Epidermal melanocyte (primary cell): ENCODE measurements at regions not wholly inside any gene's neighbourhood (a gene's known extent, or its start where the extent isn't known, plus 50 kb on each side); places are given as distances from the start of the nearest gene placed in this dataset.
"Not testable (repeated sequence)": the region's sequence is repeated elsewhere in the genome, so short reads cannot be mapped to it uniquely, and the experiment has no call there.

Source experiments
- DNase-seq: peaks from one replicate; pipeline ENCODE4 v3.0.0; 2011; ENCODE audit warnings: low spot score; ENCODE audit not compliant: insufficient read length

DNA sequence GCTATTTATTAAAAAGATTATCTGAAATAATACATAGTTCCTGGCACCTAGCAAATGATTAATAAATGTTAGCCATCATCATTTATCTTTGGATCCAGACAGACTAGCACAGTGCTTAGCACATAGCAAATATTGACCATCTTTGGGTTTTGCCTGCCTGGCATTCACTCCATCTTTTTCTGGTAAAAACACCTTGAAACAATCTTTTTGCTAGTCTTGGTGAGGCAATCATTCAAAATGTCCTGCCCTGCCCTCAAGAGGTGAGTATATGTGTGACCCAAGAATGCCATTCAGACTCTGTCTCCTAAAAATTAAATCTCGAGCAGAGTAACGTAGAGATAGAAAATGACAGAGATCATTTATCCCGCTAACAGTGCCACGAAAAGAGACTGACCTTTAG lies 78.3 kb upstream of the ZNF280D start:
- DNase-seq = no peak

DNA sequence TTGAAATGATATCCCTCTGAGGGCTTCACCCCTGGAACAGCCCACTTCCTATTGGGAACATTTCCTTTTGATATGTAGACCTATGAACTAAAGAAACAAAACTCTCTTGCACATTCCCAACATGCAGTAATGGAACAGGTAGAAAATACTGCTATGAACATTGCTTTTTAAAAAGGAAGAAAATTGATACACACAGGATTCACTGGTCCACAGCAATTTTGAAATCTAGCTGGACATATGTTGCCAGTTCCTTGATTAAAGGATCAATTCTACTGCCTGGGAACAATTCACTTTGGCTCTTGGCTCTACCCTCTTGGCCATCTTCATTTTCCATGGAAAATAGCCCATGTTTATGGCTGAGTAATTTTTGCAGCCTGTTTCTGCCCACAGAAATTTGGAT lies 74.9 kb upstream of the ZNF280D start:
- no peak for DNase-seq

DNA sequence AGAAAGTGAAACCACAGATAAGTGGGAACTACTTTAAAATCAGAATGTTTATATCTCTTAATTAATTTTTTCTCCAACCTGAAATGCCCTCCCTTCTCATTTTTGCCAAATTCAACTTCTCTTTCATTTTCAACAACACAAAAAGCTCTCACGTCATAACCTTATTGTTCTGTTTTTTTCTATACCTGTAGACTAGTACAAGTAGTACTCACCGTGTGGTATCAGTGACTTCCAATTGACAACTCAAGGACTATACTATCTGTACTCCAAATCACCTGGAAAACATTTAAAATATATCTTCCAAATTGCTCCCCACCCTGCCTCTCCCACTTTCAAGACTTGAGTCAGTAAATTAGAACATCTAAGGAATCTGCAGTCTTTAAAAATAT lies 72.8 kb upstream of the ZNF280D start:
- DNase-seq = no peak

DNA sequence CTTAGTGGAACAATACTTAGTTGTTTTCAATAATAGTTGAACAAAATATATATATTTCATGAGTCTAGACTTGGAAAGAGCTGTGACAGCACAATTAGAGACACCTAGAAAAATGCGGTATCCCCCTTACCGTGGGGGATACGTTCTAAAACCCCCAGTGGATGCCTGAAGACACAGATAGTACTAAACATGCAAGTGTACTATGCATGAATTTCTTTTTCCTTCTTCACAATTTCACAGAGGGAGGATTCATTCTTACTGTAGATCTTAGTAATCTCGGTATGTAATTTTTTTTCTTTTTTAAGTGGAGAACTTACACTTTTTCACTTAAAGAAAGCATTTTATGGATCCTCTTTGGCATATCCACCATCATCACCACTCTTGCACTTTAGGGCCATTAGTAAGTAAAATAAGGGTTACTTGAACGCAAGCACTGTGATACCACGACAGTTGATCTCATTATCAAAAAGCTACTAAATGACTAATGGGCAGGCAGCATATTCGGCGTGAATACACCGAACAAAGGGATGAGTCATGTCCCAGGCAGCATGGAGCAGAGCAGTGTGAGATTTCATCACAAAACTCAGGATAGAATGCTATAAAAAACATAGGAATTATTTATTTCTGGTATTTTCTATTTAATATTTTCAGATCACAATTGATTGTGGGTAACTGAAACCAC lies 72.3 kb upstream of the ZNF280D start:
- DNase-seq = peak; percentile 42

DNA sequence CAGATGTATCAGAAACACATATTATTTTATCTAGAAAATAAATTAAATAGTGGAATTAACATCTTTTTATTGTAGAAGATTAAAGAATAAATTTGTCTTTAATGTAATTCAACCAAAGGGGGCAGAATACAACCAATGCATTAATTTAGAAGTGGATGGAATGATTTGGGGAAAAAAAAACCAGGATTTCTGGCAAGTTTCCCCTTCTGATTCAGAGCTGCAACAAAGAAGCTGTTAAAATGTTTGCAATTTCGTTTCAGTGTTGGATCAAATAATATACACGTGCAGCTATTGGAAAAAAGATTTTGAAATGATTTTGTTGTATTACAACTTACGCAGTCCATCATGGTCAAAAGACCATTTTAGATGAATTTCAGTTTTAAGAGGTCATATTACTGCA lies 71.6 kb upstream of the ZNF280D start:
- no peak for DNase-seq

DNA sequence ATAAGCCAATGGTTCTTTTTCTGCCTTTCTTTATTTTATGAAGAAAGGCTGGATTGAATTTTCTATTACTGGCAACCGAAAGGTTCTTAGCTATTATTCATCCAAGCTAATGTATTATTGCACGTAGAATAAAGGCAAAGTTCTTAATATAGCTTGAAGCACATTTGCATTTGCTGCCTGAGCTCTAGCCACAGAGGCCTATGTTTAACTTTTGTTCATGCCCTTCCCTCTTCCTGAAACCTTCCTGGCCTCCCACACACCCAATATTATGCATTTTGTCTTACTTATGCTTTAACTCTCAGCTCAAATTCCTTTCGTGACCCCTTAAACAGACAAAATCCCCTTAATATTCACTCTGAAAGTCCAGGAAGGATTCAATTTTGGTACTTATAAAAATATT lies 71.0 kb upstream of the ZNF280D start:
- no peak for DNase-seq

DNA sequence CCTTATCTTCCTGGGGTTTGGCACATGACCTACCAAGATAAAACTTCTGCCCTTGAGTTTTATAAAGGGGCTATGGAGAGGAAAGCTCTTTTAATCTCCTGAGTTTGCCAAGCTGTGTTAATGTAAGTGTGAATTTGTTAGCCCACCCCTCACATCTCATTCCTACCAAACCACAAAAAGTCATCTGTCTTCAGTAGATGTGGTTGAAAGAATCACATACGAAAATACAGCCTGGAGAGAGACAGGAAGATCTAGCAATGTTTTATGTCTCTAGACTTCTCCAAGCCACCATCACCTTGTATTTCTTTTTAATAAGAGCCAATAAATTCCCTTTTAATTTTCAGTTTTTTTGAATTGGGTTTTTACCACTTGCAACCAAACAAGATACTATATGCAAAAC lies 68.9 kb upstream of the ZNF280D start:
- DNase-seq = no peak

DNA sequence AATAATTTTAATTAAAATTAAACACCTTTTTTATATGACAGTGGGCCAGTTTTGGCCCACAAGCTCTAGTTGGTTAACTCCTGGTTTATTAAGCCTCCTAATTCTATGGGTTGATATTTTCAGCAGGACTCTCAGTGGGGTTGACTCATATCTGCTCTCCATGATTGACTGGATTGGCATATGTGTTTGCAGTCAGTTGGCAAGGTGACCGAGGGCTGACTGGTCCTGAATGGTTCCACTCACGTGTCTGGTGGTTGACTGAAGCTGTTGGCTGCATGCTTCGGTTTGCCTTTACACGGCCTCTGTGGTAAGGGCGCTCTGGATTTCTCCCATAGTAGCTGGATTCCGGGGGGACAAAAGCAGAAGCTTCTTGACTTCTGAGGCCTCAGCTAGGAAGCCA lies 65.3 kb upstream of the ZNF280D start:
- DNase-seq = no peak

DNA sequence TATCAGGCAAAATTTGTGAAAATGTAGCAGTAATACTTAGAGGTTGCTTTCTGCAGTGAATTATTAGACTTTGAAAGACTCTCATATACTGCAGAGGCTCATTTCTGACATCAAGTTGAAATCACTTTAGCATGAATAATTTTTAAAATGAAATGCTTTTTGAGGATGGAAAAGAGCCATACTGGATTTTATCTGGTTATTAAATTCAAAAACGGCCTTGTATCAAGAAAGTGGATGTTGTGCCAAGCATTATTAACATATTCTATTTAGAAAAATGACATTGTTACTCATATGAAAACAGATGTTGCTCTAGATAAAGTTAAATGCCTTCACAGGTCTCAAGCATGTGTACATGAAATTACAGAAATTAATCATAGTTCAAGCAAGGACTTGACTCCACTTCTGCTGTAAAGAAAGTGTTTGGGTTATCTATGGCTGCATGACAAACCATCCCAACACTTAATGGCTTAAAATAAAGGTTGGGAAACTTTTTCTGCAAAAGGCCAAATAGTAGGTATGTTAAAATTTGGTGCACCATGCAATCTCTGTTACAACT lies 64.5 kb upstream of the ZNF280D start:
- DNase-seq = no peak

DNA sequence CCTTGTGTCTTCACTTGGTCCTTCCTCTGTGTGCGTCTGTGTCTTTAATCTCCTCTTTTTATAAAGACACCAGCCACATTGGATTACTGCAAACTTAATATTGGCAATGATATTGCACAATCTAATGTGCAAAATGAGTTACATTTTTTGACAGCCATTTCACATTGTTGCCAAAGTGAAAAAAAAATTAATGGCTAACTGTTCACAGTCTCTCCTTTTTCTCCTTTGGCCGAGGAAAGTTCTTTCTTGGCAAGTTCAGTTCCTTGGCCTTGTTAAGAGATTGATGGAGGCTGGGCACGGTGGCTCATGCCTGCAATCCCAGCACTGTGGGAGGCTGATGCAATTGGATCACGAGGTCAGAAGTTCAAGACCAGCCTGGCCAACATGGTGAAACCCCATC lies 62.2 kb upstream of the ZNF280D start:
- DNase-seq = no peak

DNA sequence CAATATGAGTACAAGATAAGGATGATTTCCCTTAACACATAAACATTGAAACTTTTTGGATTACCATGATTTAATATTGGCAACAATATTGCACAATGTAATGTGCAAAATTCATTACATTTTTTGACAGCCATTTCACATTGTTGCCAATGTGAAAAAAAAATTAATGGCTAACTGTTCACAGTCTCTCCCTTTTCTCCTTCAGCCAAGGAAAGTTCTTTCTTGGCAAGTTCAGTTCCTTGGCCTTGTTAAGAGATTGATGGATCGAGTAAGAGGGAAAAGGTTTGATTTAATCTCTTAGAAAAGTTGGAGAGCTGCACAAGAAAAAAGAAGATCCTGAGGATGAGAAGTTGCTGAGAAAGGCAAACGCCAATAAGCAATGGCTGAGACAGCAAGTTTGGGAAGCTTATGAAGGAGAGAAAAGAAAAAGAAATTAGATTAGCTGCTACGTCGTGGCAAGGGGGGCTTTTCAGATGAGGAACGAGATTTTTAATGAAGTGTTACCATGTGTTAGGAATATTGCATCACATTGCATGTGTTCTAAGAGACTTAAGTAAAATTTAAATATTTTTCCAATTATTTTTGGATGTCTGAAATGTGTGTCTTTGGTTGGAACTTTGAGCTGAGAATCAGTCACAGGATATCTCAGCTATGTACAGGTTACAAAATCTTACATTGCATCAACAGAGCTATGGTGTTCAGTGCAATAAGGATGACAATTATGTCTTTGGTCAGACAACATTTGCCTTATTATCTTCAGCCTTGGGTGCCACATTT lies 61.4 kb upstream of the ZNF280D start:
- DNase-seq = no peak

DNA sequence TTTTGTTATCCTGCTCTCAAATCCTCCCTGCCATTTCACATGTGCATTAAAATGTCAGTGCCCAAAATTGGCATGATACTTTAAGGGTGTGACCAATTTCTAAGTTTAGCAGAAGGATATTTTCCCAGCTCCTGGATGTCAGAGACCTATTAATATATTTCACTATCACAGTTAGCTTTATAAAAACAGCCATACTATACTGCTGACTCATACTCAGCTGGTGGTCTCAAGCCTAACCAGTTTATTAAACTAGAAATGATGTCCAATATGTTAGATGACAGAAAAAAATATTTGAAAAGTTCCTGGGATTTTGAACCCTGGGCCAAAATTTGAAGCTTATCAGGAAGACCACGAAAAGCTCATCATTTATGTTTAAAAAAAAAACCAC lies 60.9 kb upstream of the ZNF280D start:
- DNase-seq = no peak

DNA sequence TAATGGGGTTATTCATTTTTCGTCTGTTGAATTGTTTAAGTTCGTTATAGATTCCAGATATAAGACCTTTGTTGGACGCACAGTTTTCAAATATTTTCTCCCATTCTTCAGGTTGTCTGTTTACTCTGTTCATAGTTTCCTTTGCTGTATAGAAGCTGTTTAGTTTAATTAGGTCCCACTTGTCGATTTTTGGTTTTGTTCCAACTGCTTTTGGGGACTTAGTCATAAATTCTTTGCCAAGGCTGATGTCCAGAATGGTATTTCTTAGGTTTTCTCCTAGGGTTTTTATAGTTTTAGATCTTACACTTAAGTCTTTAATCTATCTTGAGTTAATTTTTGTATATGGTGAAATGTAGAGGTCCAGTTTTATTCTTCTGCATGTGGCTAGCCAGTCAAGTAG lies 58.9 kb upstream of the ZNF280D start:
- no peak for DNase-seq

DNA sequence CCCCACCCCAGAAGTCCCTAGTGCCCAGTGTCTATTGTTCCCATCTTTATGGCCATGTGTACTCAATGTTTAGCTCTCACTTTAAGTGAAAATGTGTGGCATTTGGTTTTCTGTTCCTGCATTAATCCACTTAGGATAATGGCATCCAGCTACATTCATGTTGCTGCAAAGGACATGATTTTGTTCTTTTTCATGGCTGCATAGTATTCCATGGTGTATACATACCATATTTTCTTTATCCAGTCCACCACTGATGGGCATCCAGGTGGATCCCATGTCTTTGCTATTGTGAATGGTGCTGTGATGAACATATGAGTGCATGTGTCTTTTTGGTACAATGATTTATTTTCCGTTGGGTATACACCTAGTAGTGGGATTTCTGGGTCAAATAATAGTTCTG lies 58.2 kb upstream of the ZNF280D start:
- DNase-seq = not testable (repeated sequence)

DNA sequence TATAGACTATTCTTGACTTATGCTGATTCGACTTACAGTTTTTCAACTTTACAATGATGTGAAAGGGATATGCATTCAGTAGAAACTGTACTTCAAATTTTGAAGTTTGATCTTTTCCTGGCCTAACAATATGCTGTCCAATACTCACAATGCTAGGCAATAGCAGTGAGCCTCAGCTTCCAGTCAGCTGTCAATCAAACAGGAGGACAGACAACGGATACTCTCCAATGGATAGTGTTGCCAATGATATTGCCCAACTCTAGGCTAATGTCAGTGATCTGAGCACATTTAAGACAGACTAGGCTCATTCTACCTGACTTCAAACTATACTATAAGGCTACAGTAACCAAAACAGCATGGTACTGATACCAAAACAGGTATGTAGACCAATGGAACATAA lies 55.0 kb upstream of the ZNF280D start:
- no peak for DNase-seq

DNA sequence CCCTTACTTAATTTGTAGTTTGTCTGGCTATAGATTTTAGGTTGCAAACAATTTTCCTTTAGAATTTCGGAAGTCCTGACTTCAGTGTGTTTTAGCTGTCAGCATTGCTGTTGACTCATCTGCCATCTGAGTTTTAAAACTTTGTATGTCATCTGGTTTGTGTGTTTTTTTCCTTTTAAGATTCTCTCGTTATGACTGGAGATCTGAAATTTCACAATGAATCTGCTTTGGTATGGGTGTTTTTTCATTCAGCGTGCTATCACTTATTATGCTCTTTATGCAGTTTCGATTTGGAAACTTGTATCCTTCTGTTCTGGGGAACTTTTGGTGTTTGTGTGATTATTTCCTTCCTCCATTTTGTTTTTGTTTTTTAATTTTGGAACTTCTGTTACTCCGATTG lies 53.7 kb upstream of the ZNF280D start:
- no peak for DNase-seq

DNA sequence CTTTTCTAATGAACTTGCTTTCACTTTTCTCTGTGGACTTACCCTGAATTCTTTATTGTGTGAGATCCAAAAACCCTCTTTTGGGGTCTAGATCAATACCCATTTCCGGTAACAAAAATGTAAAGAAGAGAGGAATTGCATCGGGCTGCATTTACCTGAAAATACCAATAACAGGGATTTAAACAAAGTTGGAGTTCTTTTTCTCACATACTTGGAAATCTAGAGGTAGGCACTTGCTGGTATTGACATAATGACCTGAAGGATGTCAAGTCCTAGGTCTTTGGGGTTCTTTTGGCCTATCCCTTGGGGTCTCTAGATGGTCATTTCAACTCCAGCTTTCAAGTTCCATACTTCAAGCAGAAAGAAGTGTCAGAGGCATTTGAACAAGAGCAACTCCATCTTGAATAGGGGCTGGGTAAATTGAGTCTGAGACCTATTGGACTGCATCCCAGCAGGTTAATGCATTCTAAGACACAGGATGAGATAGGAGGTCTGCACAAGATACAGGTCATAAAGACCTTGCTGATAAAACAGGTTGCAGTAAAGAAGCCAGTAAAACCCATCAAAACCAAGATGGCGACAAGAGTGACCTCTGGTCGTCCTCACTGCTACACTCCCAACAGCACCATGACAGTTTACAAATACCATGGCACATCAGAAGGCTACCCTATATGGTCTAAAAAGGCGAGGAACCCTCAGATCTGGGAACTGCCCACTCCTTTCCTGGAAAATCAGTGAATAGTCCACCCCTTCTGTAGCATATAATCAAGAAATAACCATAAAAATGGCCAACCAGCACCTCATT lies 50.8 kb upstream of the ZNF280D start:
- no peak for DNase-seq

DNA sequence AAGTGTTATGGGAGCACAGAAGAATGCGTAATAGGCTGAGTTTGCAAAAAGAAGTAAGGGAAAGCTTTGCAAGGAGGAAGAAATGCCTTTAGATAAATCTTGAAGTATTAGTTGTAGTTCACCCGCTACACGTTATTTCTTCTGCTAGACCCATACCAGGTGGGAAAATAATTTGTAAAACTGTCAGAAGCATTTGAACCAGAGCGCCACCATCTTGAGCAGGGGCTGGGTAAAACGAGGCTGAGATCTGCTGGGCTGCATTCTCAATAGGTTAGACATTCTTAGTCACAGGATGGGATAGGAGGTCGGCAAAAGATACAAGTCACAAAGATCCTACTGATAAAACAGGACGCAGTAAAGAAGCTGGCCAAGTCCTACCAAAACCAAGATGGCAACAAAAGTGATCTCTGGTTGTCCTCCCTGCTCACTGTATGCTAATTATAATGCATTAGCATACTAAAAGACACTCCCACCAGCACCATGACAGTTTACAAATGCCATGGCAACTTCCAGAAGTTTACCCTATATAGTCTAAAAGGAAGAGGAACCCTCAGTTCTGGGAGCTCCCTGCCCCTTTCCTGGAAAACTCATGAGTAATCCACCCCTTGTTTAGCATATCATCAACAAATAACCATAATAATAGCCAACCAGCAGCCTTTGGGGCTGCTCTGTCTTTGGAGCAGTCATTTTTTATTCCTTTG lies 50.0 kb upstream of the ZNF280D start:
- DNase-seq = no peak
